T-helper 2 cell treated with Interferon-gamma antibody and Interleukin-4, amounts not matched to agents 5 μg/mL and 100 μg/mL, for 36 hours (primary cell): ENCODE measurements at regions not wholly inside any gene's neighbourhood (a gene's known extent, or its start where the extent isn't known, plus 50 kb on each side); places are given as distances from the start of the nearest gene placed in this dataset.

Experiments
- DNase-seq: peaks from one replicate; pipeline ENCODE4 v3.0.0; 2021; ENCODE audit warnings: low spot score
- H3K27ac Mint-ChIP-seq: one replicate; pipeline ENCODE4 v1.8.0; 2021; ENCODE audit warnings: mild to moderate bottlenecking, mixed read lengths
- H3K27me3 Mint-ChIP-seq: one replicate; pipeline ENCODE4 v1.8.0; 2021; ENCODE audit warnings: low read depth, mixed read lengths
- H3K36me3 Mint-ChIP-seq: one replicate; pipeline ENCODE4 v1.8.0; 2021; ENCODE audit warnings: low read depth, mixed read lengths
- H3K4me1 Mint-ChIP-seq: one replicate; pipeline ENCODE4 v1.8.0; 2021; ENCODE audit warnings: low read depth, mixed read lengths
- H3K4me3 Mint-ChIP-seq: one replicate; pipeline ENCODE4 v1.8.0; 2022; ENCODE audit warnings: mild to moderate bottlenecking, moderate library complexity, mixed read lengths
- H3K9me3 Mint-ChIP-seq: one replicate; pipeline ENCODE4 v1.8.0; 2021; ENCODE audit warnings: mixed read lengths

DNA sequence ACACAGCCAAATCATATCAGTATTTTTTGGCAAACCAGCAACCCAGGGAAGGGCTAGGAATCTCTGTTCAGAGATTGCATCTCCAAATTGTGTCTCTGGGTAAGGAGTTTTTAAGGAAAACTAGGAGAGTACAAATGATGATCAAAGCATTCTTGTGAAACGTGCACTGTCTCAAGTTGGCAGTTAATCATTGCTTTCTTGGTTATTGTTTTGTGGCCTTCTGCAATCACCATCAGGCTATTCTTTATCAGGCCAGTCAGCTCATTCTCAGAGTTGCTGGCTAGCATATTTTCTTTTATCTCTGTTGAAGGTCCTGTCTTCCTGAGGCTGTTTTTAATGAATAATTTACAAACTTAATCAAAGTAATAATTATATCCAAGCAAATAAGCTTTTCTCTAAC is 129.1 kb upstream of the CCDC179 start:
- Mint-ChIP-seq H3K27me3 (no peaks in the 10 kb centered on the region), H3K9me3 (peaks cover 20% of the 10 kb centered on the region), H3K27ac (no peak overlapping the region), H3K36me3 (no peaks in the 10 kb centered on the region), H3K4me3 (no peak overlapping the region), H3K4me1 (no peaks in the 10 kb centered on the region)
- no peak for DNase-seq

DNA sequence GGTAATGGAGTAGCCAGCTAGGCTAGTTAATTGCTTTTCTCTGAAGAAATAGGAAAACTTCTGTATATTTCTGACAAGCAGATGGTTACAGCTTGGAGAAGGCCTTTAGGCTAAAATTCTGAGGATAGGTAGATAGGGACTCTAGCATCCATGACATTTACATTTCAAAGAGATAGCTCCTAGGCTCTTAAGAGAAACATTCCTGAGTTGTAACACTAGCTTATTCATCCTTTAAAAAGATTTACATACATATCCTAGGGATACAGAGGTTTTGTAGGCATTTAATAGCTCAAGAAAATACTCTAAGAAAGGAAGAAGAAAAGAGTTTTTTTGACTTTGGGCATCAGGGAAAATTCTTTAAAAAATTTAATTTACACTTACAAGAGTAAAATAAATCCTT is 130.9 kb upstream of the CCDC179 start:
- Mint-ChIP-seq H3K27ac (no peak overlapping the region), H3K27me3 (no peaks in the 10 kb centered on the region), H3K36me3 (no peaks in the 10 kb centered on the region), H3K4me3 (no peak overlapping the region), H3K9me3 (peaks cover 29% of the 10 kb centered on the region), H3K4me1 (no peaks in the 10 kb centered on the region)
- no peak for DNase-seq

DNA sequence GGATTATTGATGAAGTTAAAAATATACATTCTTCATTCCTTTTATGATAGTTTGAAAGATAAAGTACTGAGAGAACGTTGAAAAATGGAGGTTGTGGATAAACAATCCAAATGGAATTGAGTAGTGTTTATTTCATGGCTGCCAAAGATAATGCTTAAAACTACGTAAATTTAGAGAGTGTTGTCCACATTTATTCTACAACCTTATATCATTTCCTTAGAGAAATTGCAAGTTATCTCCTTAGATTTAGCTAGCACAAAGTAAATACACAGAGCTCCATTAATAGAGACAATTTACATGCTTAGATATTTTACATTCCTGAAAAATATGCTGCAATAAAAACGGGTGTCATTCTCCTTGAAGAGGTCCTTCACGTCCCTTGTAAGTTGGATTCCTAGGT is 146.5 kb upstream of the CCDC179 start:
- Mint-ChIP-seq H3K36me3 (no peaks in the 10 kb centered on the region), H3K4me1 (no peaks in the 10 kb centered on the region), H3K27ac (no peak overlapping the region), H3K9me3 (peaks cover 16% of the 10 kb centered on the region), H3K27me3 (no peaks in the 10 kb centered on the region), H3K4me3 (no peak overlapping the region)
- no peak for DNase-seq

DNA sequence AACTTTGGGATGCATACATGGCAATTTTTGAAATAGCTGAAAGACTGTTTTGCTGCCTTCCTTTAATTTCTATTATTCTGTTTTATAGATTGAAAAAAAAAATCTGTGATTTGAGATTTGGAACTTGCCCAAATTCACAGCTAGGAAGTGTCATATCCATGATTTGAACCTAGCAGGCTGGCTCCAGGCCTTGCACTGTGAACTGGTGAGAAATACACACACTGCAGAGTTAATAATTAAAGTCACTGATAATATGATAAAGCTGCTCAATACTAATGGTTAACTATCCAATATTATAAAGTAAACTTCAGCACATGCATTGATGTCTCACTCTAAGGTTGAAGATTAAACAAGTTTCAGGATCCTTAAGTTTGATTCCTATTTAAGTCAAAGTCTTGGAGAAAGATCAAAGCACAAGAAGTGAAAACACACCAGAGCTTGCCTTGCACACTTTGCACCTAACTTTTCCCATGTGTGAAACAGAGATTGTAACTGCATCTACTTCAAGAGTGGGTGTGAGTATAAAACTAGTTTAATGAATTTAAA is 150.6 kb upstream of the CCDC179 start:
- DNase-seq, result no peak
- Mint-ChIP-seq H3K27ac (no peak overlapping the region), H3K4me1 (no peaks in the 10 kb centered on the region), H3K27me3 (no peaks in the 10 kb centered on the region), H3K4me3 (no peak overlapping the region), H3K36me3 (no peaks in the 10 kb centered on the region), H3K9me3 (peaks cover 3% of the 10 kb centered on the region)

DNA sequence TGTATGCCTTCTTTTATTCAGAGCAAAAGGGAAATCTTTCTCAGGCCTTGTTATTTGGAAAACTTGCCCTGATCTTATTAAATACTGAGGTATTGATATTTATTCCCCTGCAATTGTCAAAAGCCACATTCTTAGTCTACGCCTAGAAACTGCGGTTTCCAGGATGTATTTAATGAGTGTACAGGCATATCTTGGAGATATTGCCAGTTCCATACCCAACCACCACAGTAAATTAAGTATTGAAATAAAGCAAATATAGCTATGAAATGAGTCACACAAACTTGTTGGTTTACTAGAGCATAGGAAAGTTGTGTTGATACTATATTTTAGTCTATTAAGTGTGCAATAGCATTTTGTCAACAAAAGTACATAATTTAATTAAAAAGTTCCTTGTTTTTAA is 152.7 kb upstream of the CCDC179 start:
- H3K4me1 Mint-ChIP-seq, result no peaks in the 10 kb centered on the region
- H3K27me3 Mint-ChIP-seq, result no peaks in the 10 kb centered on the region
- DNase-seq, result no peak
- no peaks in the 10 kb centered on the region for H3K36me3 Mint-ChIP-seq
- no peak overlapping the region for H3K27ac Mint-ChIP-seq
- no peaks in the 10 kb centered on the region for H3K9me3 Mint-ChIP-seq
- no peak overlapping the region for H3K4me3 Mint-ChIP-seq

DNA sequence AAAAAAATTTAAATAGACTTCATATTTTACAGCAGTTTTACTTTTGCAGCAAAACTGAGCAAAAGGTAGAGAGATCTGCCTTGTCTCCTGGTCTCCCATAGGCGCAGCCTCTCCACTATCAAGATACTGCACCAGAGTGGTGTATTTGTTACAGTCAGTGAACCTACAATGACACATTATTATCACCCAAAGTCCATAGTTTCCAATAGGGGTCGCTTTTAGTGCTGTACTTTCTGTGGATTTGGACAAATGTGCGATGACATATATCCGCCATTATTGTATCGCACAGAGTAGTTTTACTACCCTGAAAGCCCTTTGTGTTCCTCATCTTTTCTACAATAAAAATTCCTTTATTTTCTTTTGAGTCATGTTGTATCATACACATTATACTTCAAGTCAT is 153.2 kb upstream of the CCDC179 start:
- Mint-ChIP-seq H3K36me3 (no peaks in the 10 kb centered on the region), H3K27me3 (no peaks in the 10 kb centered on the region), H3K27ac (no peak overlapping the region), H3K4me1 (no peaks in the 10 kb centered on the region), H3K9me3 (no peaks in the 10 kb centered on the region), H3K4me3 (no peak overlapping the region)
- no peak for DNase-seq

DNA sequence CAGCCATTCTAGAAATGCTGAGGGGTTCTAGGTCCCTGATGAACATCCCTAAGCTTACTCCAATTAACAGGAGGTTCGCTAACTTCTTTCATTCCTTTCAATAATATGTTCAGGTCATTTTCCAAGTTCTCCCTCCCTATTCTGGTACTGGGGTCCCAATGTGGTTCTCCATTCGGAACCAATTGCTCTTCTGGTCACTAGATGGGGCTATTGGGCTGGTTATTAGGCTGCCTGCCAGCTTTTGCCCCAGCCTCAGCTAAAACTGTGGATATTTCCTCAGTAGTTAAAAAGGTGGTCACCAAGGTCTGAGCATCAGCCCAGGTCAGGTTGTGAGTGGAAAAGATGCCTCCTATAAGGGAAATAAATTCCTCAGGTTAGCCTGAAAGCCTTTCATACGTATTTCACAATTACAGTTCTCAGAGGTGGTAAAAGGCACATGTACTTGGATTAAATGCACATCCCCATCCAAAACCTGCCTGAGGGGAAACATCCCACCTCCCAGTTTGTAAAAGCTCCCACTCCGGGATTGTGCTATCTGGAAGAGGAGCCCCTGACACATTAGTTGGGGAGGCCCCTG is 161.1 kb upstream of the CCDC179 start:
- no peaks in the 10 kb centered on the region for H3K36me3 Mint-ChIP-seq
- no peaks in the 10 kb centered on the region for H3K9me3 Mint-ChIP-seq
- no peak for DNase-seq
- no peak overlapping the region for H3K4me3 Mint-ChIP-seq
- H3K27ac Mint-ChIP-seq, result no peak overlapping the region
- no peaks in the 10 kb centered on the region for H3K4me1 Mint-ChIP-seq
- no peaks in the 10 kb centered on the region for H3K27me3 Mint-ChIP-seq

DNA sequence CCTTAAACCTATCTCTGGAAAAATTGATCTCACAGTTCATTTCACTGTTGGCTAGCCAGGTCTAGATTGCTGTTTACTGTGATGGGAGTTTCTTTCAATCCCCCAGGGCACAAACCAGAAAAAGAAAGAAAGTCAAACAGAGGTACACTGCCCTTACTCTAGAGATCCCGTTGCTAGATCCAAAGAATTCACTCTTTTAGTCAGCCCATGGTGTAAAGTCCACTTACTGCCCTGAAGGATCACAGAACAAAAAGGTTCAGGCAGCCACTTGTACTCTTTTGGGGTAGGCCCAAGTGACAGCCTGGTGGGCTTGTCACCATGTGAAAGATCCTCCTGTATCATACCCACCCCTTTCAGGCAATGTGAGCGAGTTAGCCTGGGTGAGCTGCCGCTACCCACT is 162.6 kb upstream of the CCDC179 start:
- Mint-ChIP-seq H3K27me3 (no peaks in the 10 kb centered on the region), H3K4me1 (no peaks in the 10 kb centered on the region), H3K4me3 (no peak overlapping the region), H3K36me3 (no peaks in the 10 kb centered on the region), H3K9me3 (no peaks in the 10 kb centered on the region), H3K27ac (no peak overlapping the region)
- DNase-seq, result no peak

DNA sequence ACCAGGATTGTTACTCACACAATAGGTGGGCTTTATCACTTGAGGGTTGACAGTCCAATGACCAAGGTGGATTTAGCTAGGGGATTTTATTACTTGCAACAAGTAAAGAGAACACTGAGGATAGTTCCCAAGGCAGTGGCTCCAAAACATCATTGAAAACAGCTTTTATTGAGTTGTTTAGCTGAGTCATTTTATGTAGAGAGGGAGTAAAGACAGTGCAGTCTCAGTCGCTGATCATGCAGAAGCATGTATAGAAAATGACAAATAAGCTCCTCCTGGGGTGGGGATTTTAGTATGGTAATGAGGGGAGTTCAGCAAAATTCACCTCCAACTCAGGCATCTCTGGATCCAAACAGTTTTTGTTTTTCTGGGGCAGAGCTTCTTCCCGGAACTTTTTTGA is 163.0 kb upstream of the CCDC179 start:
- H3K4me1 Mint-ChIP-seq, result no peaks in the 10 kb centered on the region
- H3K9me3 Mint-ChIP-seq, result no peaks in the 10 kb centered on the region
- no peaks in the 10 kb centered on the region for H3K27me3 Mint-ChIP-seq
- no peaks in the 10 kb centered on the region for H3K36me3 Mint-ChIP-seq
- no peak for DNase-seq
- H3K4me3 Mint-ChIP-seq, result no peak overlapping the region
- no peak overlapping the region for H3K27ac Mint-ChIP-seq

DNA sequence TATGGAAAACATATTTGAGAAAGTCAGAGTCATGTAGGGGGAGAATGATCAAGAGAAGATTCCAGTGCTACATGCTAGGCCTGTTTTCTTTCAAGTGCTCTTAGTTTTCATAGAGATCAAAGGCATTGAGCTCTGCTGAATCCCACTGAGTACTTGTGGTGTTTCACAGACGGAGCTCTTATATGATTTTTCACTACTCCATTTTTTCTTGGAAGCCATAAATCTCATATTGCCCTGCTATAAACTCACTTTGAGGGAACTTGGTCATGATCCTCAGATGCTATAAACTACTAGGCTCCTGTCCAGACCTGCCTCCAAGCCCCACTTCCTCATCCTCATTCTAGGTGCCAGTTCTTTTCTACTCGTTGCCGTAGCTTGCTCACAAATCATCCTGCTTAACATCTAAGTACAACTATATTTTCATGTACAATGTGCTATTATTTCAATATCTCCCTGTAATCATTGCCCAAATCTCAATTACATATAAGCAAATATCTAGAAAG is 180.8 kb upstream of the CCDC179 start:
- Mint-ChIP-seq H3K27ac (no peak overlapping the region), H3K36me3 (no peaks in the 10 kb centered on the region), H3K9me3 (no peaks in the 10 kb centered on the region), H3K4me1 (no peaks in the 10 kb centered on the region), H3K27me3 (no peaks in the 10 kb centered on the region), H3K4me3 (no peak overlapping the region)
- no peak for DNase-seq

DNA sequence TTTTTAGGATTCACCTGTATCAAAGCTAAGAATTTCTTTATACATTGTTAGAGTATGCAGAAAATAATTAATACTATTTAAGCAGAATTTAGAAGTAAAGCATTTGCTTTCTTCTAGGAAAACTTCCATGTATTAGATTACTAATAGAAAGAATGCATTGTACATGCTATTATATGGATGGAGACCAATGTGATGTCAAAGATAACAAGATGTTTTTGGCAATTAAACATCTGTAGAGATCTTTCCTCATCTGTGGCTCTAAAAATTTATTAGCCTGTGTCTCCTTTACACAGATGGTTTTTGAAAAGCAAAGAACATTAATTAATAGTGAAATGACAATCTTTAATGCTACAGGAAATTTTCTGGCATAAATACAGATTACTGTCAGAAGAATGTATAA is 198.4 kb upstream of the CCDC179 start:
- no peaks in the 10 kb centered on the region for H3K9me3 Mint-ChIP-seq
- H3K4me3 Mint-ChIP-seq, result no peak overlapping the region
- H3K36me3 Mint-ChIP-seq, result no peaks in the 10 kb centered on the region
- no peaks in the 10 kb centered on the region for H3K4me1 Mint-ChIP-seq
- no peak overlapping the region for H3K27ac Mint-ChIP-seq
- H3K27me3 Mint-ChIP-seq, result no peaks in the 10 kb centered on the region
- DNase-seq, result no peak

DNA sequence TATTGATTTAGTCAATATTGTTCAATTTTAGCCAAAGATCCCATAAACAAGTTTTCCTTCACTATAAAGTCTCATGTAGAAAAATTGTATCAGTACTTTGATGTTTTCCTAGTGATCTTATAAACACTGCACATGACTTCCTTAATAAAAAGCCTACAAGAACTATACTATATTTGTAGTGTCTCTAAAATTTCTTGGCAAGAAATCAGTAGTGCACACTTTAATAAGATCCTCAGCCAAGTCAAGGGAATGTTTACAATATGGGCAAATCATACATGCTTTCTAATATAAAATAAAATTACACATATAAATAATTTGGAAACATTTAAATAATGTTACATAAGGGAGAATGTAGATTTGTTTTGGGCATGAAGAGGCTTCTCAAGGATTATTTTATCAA is 203.0 kb upstream of the CCDC179 start:
- no peaks in the 10 kb centered on the region for H3K36me3 Mint-ChIP-seq
- no peaks in the 10 kb centered on the region for H3K4me1 Mint-ChIP-seq
- H3K9me3 Mint-ChIP-seq, result no peaks in the 10 kb centered on the region
- H3K27me3 Mint-ChIP-seq, result no peaks in the 10 kb centered on the region
- H3K27ac Mint-ChIP-seq, result no peak overlapping the region
- DNase-seq, result no peak
- H3K4me3 Mint-ChIP-seq, result no peak overlapping the region

DNA sequence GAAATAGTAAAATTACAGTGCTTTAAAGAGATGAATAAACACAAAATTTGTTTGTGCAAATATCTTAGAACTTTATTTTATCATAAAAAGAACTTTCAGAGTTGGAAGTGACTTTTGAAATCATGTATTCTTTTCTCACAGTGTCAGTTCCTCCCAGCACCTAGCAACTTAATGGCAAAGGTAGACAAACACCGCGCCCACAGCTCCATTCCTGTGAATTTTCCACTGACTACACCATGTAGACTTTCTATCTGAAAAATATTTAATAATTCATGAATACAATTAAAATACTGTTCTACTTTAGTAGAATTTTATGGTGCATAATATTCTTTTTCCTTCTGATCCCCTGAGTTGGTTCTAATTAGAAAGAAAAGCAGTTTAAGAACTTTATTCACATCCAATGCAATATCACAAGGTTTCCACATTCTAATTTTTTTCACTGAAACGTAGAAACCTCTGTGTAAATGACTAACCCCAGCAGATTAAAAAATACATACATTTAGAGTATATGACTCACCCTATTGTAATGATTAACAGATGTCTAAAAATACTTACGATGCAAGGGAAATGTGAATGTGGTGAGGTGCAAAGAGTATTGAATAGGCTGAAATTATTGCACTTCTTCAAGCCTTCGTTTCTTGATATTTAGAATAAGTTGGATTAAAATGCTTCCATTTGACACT is 218.2 kb upstream of the CCDC179 start:
- DNase-seq, result no peak
- H3K9me3 Mint-ChIP-seq, result no peaks in the 10 kb centered on the region
- no peaks in the 10 kb centered on the region for H3K36me3 Mint-ChIP-seq
- H3K27me3 Mint-ChIP-seq, result no peaks in the 10 kb centered on the region
- H3K4me3 Mint-ChIP-seq, result no peak overlapping the region
- no peaks in the 10 kb centered on the region for H3K4me1 Mint-ChIP-seq
- no peak overlapping the region for H3K27ac Mint-ChIP-seq

DNA sequence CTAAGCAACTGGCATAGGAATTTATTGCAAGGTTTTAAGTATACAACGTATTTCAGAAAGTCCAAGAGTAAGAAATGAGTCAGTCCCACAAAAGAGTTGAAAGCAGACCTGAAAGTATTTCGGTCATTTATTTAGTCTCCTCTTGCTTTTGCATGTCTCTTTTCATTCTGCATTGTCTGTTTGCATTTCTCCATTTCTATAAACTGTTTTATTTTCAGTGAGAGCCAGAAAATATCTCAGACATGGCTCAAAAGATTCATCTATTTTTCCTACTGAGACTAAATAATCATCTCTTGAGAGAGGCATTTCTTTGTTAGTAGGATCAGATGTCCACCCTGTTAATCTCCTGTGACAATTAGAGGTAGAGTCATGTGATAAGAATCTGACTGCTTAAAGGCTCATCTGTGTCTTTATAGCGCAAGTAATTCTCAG is 219.1 kb upstream of the CCDC179 start:
- Mint-ChIP-seq H3K27me3 (no peaks in the 10 kb centered on the region), H3K9me3 (no peaks in the 10 kb centered on the region), H3K4me1 (no peaks in the 10 kb centered on the region), H3K36me3 (no peaks in the 10 kb centered on the region), H3K4me3 (no peak overlapping the region), H3K27ac (no peak overlapping the region)
- DNase-seq, result no peak

DNA sequence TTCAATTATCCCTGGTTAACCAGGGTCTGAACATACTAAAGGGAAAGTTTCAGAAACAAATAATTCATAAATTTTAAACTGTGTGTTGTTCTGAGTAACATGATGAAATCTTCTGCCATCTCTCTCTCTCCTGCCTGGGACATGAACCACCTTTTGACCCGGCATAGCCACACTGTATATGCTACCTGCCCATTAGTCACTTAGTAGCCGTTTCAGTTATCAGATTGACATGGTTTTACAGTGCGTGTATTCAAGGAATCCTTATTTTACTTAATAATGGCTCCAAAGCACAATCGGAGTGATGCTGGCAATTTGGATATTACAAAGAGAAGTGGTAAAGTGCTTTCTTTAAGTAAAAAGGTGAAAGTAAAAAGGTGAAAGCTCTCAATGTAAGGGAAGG is 227.1 kb upstream of the CCDC179 start:
- Mint-ChIP-seq H3K4me3 (no peak overlapping the region), H3K9me3 (no peaks in the 10 kb centered on the region), H3K27me3 (no peaks in the 10 kb centered on the region), H3K4me1 (no peaks in the 10 kb centered on the region), H3K27ac (no peak overlapping the region), H3K36me3 (no peaks in the 10 kb centered on the region)
- no peak for DNase-seq
